ENCODE measurements at regions not wholly inside any gene's neighbourhood (a gene's known extent, or its start where the extent isn't known, plus 50 kb on each side); places are given as distances from the start of the nearest gene placed in this dataset.

GRCh38 chr18:41893432-41893831, 61.6 kb upstream of the PIK3C3 start:
- TF ChIP-seq CTCF (IDR thresholded peaks at IDR 0.05), result no peak
- TF ChIP-seq POLR2A (IDR thresholded peaks at IDR 0.05), result no peak
- no peak for TF ChIP-seq POLR2AphosphoS5 (IDR thresholded peaks at IDR 0.05)
